Adrenal gland (tissue), 9 donors: ENCODE measurements at regions not wholly inside any gene's neighbourhood (a gene's known extent, or its start where the extent isn't known, plus 50 kb on each side); places are given as distances from the start of the nearest gene placed in this dataset.

Source experiments
- DNase-seq, 7 donors: peaks; one replicate each; pipeline ENCODE4 v3.0.0-alpha.2; 2019 to 2020
- H3K27ac ChIP-seq, 5 donors: fragments of 200-600 bp; sonication (generic) in 4 of 5; 1 replicate in 3 of 5; 2 replicates in 2 of 5; pipeline versions ENCODE4 v1.5.1 to v1.8.0; 2016 to 2020; ENCODE audit warnings: mild to moderate bottlenecking in 1 of 5
- H3K27me3 ChIP-seq: fragments of 200-600 bp; 2 replicates; pipeline ENCODE4 v1.8.0; 2021
- H3K36me3 ChIP-seq, 2 donors: fragments of 200-600 bp; replicated peaks in 1 of 2; 1 replicate in 1 of 2; 2 replicates in 1 of 2; pipeline versions ENCODE4 v1.5.1 to v1.8.0; 2018 to 2022
- H3K4me1 ChIP-seq, 2 donors: fragments of 200-600 bp; replicated peaks in 1 of 2; 1 replicate in 1 of 2; 2 replicates in 1 of 2; pipeline versions ENCODE4 v1.5.1 to v1.8.0; 2018 to 2021
- H3K4me3 ChIP-seq, 4 donors: fragments of 200-600 bp; sonication (generic) in 3 of 4; one replicate each; pipeline ENCODE4 v1.5.1; 2016 to 2018
- H3K9me3 ChIP-seq, 3 donors: fragments of 200-600 bp; sonication (generic) in 1 of 3; replicated peaks in 1 of 3; 1 replicate in 2 of 3; 2 replicates in 1 of 3; pipeline versions ENCODE4 v1.5.1 to v1.8.0; 2016 to 2021
- CTCF ChIP-seq, 6 experiments: fragments of 450-650 bp in 4 of 6; fragments of 200-600 bp in 2 of 6; sonication (generic) in 1 of 6; IDR thresholded peaks; 1 replicate in 5 of 6; 2 replicates in 1 of 6; pipeline versions ENCODE4 v1.5.1 to v1.8.0; 2016 to 2021; ENCODE audit warnings: antibody characterized with exemption in 6 of 6, mild to moderate bottlenecking in 2 of 6, moderate library complexity in 1 of 6
- POLR2A ChIP-seq, 2 donors: fragments of 450-650 bp; IDR thresholded peaks; one replicate each; pipeline ENCODE4 v1.6.1; 2017; ENCODE audit warnings: antibody characterized with exemption in 2 of 2, mild to moderate bottlenecking in 2 of 2, moderate library complexity in 1 of 2
- WGBS, 4 donors: extraction: QIAGEN DNeasy Blood & Tissue Kit in 2 of 4; methylation state at CpG; one replicate each; pipeline versions ENCODE4 v1.1.5 to v1.1.7; 2013 to 2017; 5-methylcytosine and 5-hydroxymethylcytosine counted together
- intact Hi-C, 2 donors: fragments of 100-400 bp; cut with DNase I; formaldehyde crosslinking; loops; one replicate each; pipeline versions ENCODE4 v1.14.1 to v1.15.0; 2022 to 2023
- donor health status: healthy with polysubstance abuse.
- donor health status: Bipolar disorder and iron deficiency.
- donor health status: DM: yes; HTN: yes; CAD: no.
- donor health status: DM: no; HTN: no; CAD: no.
- donor health status: DM: no; HTN: no; CAD: no.

GRCh38 chr5:109619021-109619460, 70.7 kb upstream of the MAN2A1 start:
- H3K4me3 ChIP-seq, result no peak overlapping the region
- no peaks in the 10 kb centered on the region for H3K4me1 ChIP-seq
- DNase-seq, result no peak
- intact Hi-C loops, result no loop called here
- no peaks in the 10 kb centered on the region for H3K9me3 ChIP-seq
- H3K27me3 ChIP-seq, result no peaks in the 10 kb centered on the region
- WGBS, 4 donors, result 58 to 88% (median 73%) methylated on average over 3 of the region's 3 CpGs
- TF ChIP-seq POLR2A (IDR thresholded peaks at IDR 0.05), result no peak
- no peak for TF ChIP-seq CTCF (IDR thresholded peaks at IDR 0.05)
- no peaks in the 10 kb centered on the region for H3K36me3 ChIP-seq
- no peak overlapping the region for H3K27ac ChIP-seq

- Histone ChIP-seq H3K4me3 (no peak overlapping the region), H3K9me3 (no peaks in the 10 kb centered on the region), H3K4me1 (no peaks in the 10 kb centered on the region), H3K27me3 (no peaks in the 10 kb centered on the region), H3K36me3 (no peaks in the 10 kb centered on the region), H3K27ac (no peak overlapping the region)
- intact Hi-C loops, result no loop called here
- no peak for DNase-seq
- 76 to 91% (median 90%) methylated on average over 3 of the region's 3 CpGs for WGBS, 4 donors
- TF ChIP-seq CTCF (IDR thresholded peaks at IDR 0.05) (no peak), POLR2A (IDR thresholded peaks at IDR 0.05) (no peak)
Measured at GRCh38 chr5:109614981-109615380, 74.7 kb upstream of the MAN2A1 start.

GRCh38 chr5:109614301-109614700, 75.4 kb upstream of the MAN2A1 start:
- no peaks in the 10 kb centered on the region for H3K36me3 ChIP-seq
- no peaks in the 10 kb centered on the region for H3K4me1 ChIP-seq
- DNase-seq, result no peak
- WGBS, 4 donors, result 85 to 97% (median 95%) methylated on average over 4 of the region's 4 CpGs
- H3K9me3 ChIP-seq, result no peaks in the 10 kb centered on the region
- no peak overlapping the region for H3K4me3 ChIP-seq
- TF ChIP-seq POLR2A (IDR thresholded peaks at IDR 0.05) (no peak), CTCF (IDR thresholded peaks at IDR 0.05) (no peak)
- no peaks in the 10 kb centered on the region for H3K27me3 ChIP-seq
- intact Hi-C loops, result no loop called here
- no peak overlapping the region for H3K27ac ChIP-seq

GRCh38 chr5:109612278-109612905, 77.3 kb upstream of the MAN2A1 start:
- H3K4me1 ChIP-seq, result no peaks in the 10 kb centered on the region
- H3K9me3 ChIP-seq, result no peaks in the 10 kb centered on the region
- H3K27ac ChIP-seq, result no peak overlapping the region
- intact Hi-C loops, result no loop called here
- DNase-seq, result no peak
- no peak overlapping the region for H3K4me3 ChIP-seq
- WGBS, 4 donors, result 76 to 86% (median 79%) methylated on average over 6 of the region's 6 CpGs
- H3K27me3 ChIP-seq, result no peaks in the 10 kb centered on the region
- no peaks in the 10 kb centered on the region for H3K36me3 ChIP-seq
- no peak for TF ChIP-seq POLR2A (IDR thresholded peaks at IDR 0.05)
- TF ChIP-seq CTCF (IDR thresholded peaks at IDR 0.05), result no peak
